ENCODE measurements at regions not wholly inside any gene's neighbourhood (a gene's known extent, or its start where the extent isn't known, plus 50 kb on each side); places are given as distances from the start of the nearest gene placed in this dataset.

- no peaks in the 10 kb centered on the region for H4K20me1 ChIP-seq (ENCODE audit: insufficient read depth, low read length)
- H3K9me3 ChIP-seq (ENCODE audit: low read depth, low read length), result no peaks in the 10 kb centered on the region
- no peak overlapping the region for H2AFZ ChIP-seq (ENCODE audit: low read length)
- H3K27ac ChIP-seq (ENCODE audit: low read depth, low read length), result peak overlapping the region; percentile 64
- no peak for DNase-seq (ENCODE audit: insufficient read length, low spot score, missing footprints)
- H3K27me3 ChIP-seq (ENCODE audit: insufficient read depth, low read length), result no peaks in the 10 kb centered on the region
- TF ChIP-seq, protein P1, sequence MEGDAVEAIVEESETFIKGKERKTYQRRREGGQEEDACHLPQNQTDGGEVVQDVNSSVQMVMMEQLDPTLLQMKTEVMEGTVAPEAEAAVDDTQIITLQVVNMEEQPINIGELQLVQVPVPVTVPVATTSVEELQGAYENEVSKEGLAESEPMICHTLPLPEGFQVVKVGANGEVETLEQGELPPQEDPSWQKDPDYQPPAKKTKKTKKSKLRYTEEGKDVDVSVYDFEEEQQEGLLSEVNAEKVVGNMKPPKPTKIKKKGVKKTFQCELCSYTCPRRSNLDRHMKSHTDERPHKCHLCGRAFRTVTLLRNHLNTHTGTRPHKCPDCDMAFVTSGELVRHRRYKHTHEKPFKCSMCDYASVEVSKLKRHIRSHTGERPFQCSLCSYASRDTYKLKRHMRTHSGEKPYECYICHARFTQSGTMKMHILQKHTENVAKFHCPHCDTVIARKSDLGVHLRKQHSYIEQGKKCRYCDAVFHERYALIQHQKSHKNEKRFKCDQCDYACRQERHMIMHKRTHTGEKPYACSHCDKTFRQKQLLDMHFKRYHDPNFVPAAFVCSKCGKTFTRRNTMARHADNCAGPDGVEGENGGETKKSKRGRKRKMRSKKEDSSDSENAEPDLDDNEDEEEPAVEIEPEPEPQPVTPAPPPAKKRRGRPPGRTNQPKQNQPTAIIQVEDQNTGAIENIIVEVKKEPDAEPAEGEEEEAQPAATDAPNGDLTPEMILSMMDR (IDR thresholded peaks at IDR 0.05; ENCODE audit: extremely low read depth, low read depth, low read length), result no peak
- H3K36me3 ChIP-seq (ENCODE audit: insufficient read depth, low read length), result no peaks in the 10 kb centered on the region
- H3K4me3 ChIP-seq (ENCODE audit: insufficient read depth, low read length), result no peak overlapping the region
- no peaks in the 10 kb centered on the region for H3K79me2 ChIP-seq (ENCODE audit: insufficient read depth, low read length)
- H3K4me2 ChIP-seq (ENCODE audit: insufficient read depth, low read length), result no peak overlapping the region
- H3K4me1 ChIP-seq (ENCODE audit: insufficient read depth, low read length), result peaks cover 46% of the 10 kb centered on the region
These were observed 178.8 kb upstream of the NREP start for GRCh38 chr5:111935835-111936234.

DNA sequence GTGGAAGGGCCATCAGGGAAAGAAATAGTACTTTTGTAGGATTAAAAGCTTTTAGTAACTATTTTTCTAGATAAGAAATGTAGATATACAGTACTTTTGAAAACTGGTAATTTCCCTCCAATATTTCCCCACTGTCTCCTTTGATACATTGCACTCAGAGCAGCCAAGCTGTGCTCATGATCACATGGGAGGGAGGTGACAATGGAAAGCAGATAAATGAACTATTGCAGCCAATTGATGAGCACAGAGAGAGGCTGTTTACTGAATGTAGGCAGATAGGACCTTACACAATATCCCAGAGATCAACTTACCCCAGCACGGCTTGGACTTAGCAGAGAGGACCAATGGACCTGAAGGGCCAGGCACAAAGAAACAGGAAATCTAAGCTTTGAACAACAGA is 178.0 kb upstream of the NREP start:
- TF ChIP-seq, protein P1 (IDR thresholded peaks at IDR 0.05; ENCODE audit: extremely low read depth, low read depth, low read length), result no peak
- DNase-seq (ENCODE audit: insufficient read length, low spot score, missing footprints), result no peak
- Histone ChIP-seq H3K4me1 (ENCODE audit: insufficient read depth, low read length) (peaks cover 55% of the 10 kb centered on the region), H3K79me2 (ENCODE audit: insufficient read depth, low read length) (no peaks in the 10 kb centered on the region), H3K36me3 (ENCODE audit: insufficient read depth, low read length) (no peaks in the 10 kb centered on the region), H3K4me3 (ENCODE audit: insufficient read depth, low read length) (no peak overlapping the region), H3K27ac (ENCODE audit: low read depth, low read length) (no peak overlapping the region), H2AFZ (ENCODE audit: low read length) (no peak overlapping the region), H4K20me1 (ENCODE audit: insufficient read depth, low read length) (no peaks in the 10 kb centered on the region), H3K27me3 (ENCODE audit: insufficient read depth, low read length) (no peaks in the 10 kb centered on the region), H3K9me3 (ENCODE audit: low read depth, low read length) (no peaks in the 10 kb centered on the region), H3K4me2 (ENCODE audit: insufficient read depth, low read length) (no peak overlapping the region)

GRCh38 chr5:111934511-111934910 is 177.5 kb upstream of the NREP start:
- Histone ChIP-seq H2AFZ (ENCODE audit: low read length) (no peak overlapping the region), H3K4me1 (ENCODE audit: insufficient read depth, low read length) (peaks cover 60% of the 10 kb centered on the region)
- DNase-seq (ENCODE audit: insufficient read length, low spot score, missing footprints), result no peak

GRCh38 chr5:111933086-111933485 is 176.1 kb upstream of the NREP start:
- TF ChIP-seq, protein P1 (IDR thresholded peaks at IDR 0.05; ENCODE audit: extremely low read depth, low read depth, low read length), result no peak
- Histone ChIP-seq H4K20me1 (ENCODE audit: insufficient read depth, low read length) (no peaks in the 10 kb centered on the region), H3K79me2 (ENCODE audit: insufficient read depth, low read length) (no peaks in the 10 kb centered on the region), H3K9me3 (ENCODE audit: low read depth, low read length) (no peaks in the 10 kb centered on the region), H3K4me2 (ENCODE audit: insufficient read depth, low read length) (peak overlapping the region; percentile 44), H3K4me3 (ENCODE audit: insufficient read depth, low read length) (no peak overlapping the region), H2AFZ (ENCODE audit: low read length) (no peak overlapping the region), H3K4me1 (ENCODE audit: insufficient read depth, low read length) (peaks cover 73% of the 10 kb centered on the region), H3K27me3 (ENCODE audit: insufficient read depth, low read length) (no peaks in the 10 kb centered on the region), H3K36me3 (ENCODE audit: insufficient read depth, low read length) (no peaks in the 10 kb centered on the region), H3K27ac (ENCODE audit: low read depth, low read length) (peak overlapping the region; percentile 95)
- no peak for DNase-seq (ENCODE audit: insufficient read length, low spot score, missing footprints)

More at GRCh38 chr5:111934511-111934910, 177.5 kb upstream of the NREP start:
- H3K9me3 ChIP-seq (ENCODE audit: low read depth, low read length), result no peaks in the 10 kb centered on the region
- no peak overlapping the region for H3K4me3 ChIP-seq (ENCODE audit: insufficient read depth, low read length)
- H3K27ac ChIP-seq (ENCODE audit: low read depth, low read length), result no peak overlapping the region
- no peak overlapping the region for H3K4me2 ChIP-seq (ENCODE audit: insufficient read depth, low read length)
- TF ChIP-seq, protein P1 (IDR thresholded peaks at IDR 0.05; ENCODE audit: extremely low read depth, low read depth, low read length), result no peak
- H3K79me2 ChIP-seq (ENCODE audit: insufficient read depth, low read length), result no peaks in the 10 kb centered on the region
- no peaks in the 10 kb centered on the region for H3K36me3 ChIP-seq (ENCODE audit: insufficient read depth, low read length)
- no peaks in the 10 kb centered on the region for H4K20me1 ChIP-seq (ENCODE audit: insufficient read depth, low read length)
- no peaks in the 10 kb centered on the region for H3K27me3 ChIP-seq (ENCODE audit: insufficient read depth, low read length)
